Midbrain (tissue), 1 donor: ENCODE measurements at regions not wholly inside any gene's neighbourhood (a gene's known extent, or its start where the extent isn't known, plus 50 kb on each side); places are given as distances from the start of the nearest gene placed in this dataset.
"Not testable (repeated sequence)": the region's sequence is repeated elsewhere in the genome, so short reads cannot be mapped to it uniquely, and the experiment has no call there.

Source experiments
- DNase-seq: peaks from one replicate; lab custom pipeline; 2025; lab: John Stamatoyannopoulos, UW

DNA sequence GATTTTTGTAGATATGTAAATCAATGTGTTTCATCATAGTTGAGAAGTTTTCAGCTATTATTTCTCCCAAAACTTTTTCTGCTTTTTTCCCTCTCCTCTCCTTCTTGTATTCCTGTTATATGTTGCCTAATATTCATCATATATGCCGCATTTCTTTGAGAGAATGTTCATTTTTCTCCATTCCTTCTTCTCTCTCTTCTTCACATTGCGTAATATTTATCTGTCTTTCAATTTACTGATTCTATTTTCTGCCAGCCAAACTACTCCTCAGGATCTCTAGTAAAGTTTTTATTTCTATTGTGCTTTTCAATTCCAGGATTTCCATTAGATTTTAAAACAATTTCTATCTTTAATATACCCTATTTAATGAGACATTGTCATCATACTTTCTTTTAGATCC is 896.8 kb downstream of the EPHA7 start:
- no peak for DNase-seq

DNA sequence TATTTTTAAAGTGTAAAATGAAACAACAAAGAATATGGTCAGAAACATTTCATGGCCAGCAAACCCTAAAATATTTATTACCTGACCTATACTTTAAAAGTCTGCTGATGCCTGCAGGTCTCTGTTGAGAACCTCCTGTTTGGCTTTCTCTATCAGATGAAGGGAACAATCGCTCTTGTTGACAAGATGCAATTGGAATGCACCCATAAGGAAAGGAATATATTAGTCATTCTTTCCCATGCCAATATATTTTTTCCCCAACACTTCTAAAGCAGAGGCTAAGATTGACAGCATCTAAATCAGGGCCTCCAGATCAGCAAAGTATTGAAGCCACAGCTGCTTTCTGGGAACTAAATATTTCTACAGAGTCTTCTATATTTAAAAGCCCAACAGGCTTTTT is 897.8 kb downstream of the EPHA7 start:
- no peak for DNase-seq

DNA sequence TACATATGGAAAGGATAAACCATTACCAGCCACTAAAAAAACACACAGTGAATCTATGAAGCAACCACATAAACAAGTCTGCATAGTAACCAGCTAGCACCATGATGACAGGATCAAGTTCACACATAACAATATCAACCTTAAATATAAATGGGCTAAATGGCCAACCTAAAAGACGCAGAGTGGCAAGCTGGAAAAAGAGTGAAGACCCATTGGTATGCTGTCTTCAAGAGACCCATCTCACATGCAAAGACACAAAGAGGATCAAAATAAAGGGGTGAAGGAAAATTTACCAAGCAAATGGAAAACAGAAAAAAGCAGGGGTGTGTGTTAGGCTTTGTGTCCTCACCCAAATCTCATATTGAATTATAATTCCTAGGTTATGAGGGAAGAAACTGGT is 909.2 kb downstream of the EPHA7 start:
- DNase-seq, result no peak

DNA sequence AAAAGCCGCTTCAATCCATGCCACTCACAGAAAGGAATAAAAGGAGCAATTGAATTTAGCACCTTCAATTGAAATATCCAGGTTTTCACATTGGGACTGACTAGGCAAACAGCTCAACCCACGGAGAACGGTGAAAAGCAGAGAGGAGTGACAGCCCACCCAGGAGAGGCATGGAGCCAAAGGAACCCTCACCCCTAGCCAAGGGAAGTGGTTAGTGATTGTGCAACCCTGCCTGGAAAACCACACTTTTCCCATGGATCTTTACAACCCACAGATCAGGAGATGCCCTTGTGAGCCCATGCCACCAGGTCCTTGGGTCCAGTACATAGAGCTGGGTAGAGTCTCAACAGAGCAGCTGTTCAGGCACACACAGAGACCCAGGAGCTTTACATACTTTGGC is 911.8 kb downstream of the EPHA7 start:
- DNase-seq, result no peak

DNA sequence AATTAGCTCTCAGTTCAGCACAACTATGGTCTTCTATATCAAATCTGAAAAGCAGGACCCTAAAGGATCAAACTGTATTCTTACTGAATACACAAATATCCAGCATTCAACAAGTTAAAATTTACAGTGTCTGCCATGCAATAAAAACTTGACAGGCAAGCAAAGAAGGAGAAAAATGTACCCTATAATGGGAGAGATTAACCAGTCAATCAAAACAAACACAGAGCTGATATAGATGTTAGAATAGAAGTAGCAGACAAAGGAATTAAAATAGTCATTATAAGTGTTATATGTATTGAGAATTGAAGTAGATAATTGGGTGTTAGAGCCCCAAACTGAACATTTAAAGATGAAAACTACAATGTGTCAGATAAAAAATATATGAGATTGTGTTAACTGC is 914.9 kb downstream of the EPHA7 start:
- DNase-seq, result no peak

DNA sequence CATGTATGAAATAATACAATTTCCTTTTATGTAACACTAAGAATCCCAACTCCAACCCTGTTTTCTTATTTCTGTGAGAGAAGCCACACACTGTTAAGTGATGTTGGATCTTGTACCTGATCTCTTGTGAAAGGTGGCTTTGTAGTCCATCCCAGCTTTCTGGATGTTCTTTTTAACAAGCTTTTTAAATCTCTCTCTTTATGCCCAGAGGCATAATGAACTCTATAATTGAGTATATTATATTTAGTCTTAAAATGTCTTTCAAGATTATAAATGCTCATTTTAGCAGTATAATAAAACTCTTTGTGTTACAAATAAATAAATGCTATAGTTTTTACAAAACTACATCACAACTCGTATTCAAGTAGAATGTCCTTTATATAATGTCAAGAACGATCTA is 922.1 kb downstream of the EPHA7 start:
- no peak for DNase-seq

DNA sequence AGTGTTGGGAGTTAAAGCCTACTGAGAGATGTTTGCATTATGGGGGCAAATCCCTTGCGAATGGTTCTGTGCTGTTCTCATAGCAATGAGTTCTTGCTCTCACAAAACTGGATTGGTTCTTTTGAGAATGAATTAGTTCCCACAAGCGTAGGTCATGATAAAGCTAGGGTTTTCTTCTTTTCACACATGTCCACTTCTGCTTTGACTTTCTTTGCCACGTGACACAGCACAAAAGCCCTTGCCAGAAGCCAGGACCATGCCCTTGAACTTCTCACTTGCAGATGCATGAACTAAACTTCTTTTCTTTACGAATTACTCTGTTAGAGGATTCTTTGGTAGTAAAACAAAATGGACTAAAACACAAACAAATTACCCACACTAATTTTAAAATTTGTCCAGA is 922.8 kb downstream of the EPHA7 start:
- no peak for DNase-seq

DNA sequence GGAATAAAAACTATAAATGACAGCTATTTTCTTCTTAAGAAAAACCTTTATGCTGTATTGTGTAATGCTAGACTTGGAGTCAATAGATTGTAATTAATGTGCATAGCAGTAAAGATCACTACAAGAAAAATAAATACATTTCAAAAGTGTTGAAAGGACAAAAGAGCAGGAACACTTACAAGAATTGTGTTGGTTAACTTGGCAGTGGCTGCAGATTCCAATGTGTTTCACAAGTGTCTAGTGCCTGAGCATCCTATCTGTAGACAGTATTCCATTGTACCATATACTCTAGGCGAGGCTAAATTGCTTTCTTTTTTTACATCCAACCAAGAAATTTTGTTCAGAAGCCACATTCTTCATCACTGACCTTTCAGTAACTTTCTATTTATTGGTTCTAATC is 924.1 kb downstream of the EPHA7 start:
- no peak for DNase-seq

DNA sequence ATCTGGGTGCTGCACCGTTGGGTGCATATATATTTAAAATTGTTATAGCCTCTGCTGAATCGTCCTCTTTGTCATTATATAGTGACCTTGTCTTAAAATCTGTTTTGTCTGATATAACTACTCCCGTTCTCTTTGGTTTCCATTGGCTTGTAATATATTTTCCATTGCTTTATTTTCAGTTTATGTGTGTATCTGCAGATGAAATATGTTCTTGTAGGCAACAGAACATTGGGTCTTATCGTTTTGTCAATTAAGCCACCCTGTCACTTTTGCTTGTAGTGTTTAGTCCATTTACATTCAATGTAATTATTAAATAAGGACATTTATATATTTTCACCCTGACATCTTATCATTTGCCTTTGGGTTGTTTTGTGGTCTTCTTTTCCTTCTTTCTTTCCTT is 933.9 kb downstream of the EPHA7 start:
- DNase-seq, result no peak

DNA sequence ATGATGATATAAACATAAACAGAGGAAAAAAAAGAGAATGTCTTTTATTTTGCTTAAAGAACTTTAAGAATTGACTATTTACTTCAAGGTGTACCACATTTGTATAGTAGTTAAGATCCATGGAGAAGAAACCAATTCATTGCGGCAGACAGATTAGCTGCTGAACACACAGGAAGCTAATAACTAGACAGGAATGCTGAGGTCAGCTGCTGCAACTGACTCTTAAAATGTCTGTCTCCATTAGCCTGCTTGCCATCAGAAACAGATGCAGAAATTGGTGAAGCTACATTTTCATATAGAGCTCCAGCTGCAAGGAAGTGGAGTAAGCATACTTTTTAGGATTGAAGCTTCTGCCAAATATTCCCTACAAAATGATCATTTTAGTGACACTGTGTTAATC is 939.5 kb downstream of the EPHA7 start:
- DNase-seq, result no peak

DNA sequence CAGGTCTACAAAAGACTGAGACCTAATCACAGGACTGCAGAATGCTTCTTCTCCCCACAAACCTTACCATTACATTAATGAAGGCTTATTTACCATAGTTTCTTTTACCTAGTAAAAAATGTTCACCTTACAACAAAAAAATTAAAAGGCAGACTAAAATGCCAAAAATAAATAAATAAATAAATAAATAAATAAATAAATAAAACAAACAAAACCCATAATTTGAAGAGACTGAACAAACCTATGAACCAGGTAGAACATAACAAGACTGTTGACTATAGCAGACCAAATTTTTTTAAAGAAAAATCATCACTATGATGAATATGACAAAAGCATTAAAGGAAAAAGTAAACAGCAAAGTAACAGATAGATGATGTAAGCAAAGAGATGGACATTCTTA is 946.3 kb downstream of the EPHA7 start:
- DNase-seq, result no peak

DNA sequence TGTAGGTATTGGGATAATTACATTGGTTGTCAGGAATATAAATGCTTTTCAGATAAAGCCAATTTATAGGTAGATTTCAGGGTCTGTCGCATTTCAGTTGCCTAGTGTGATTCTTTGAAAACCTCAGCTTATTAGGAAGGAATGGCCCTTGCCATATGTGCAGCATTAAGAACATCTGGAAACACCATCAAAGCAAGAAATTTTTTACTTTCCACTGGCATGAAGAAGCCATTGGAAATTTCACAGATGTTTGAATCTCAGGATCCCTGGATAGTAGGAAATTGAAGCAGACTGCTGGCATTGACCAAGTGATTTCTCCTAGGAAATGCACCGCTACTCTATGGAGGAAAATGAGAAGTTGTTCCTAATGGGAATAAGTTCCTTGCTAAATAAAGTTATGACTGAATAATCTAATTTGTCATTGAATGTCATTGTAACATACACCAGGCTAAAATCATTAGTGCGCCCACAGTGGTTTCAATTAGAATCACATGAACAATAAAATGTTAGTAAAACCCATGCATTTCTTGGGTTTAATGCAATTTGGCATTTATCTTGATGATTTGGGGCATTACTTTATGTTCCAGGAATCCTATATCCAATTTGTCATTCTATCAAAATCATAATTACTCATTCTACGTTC is 950.1 kb downstream of the EPHA7 start:
- DNase-seq, result no peak

DNA sequence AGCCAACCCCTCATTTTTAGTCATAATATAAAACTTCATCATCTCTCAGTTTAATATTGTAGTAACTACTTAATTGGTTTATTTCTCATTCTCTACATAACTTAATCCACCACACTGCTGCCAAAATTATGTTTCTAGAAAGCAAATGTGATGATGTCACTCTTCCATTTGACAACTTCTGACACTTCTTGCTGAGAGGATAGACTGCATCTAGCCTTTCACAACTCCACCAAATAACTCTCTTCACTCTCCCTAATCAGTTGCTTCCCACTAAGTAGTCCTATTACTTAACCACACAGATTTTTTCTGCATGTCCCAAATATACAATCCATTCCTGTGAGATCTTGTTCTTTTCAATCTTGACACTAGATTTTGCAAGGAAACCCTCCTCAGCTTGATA is 951.3 kb downstream of the EPHA7 start:
- DNase-seq, result no peak

DNA sequence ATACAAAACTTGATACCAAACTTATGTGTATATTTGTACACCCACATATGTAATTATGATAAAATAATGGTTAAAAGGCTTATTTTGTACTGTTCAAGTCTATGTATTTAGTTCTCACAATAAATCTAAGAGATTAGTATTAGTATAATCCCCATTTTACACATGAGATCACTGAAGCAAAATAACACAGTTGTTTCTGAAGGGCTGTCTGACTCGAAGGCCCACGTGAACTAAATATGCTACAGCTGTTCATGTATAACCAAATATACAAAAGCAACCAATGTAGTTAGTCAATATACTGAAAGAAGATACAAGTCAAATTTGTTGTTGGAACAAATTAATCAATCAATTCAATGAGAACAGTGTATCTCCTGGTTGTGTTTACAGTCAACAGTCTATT is 959.2 kb downstream of the EPHA7 start:
- DNase-seq, result no peak

DNA sequence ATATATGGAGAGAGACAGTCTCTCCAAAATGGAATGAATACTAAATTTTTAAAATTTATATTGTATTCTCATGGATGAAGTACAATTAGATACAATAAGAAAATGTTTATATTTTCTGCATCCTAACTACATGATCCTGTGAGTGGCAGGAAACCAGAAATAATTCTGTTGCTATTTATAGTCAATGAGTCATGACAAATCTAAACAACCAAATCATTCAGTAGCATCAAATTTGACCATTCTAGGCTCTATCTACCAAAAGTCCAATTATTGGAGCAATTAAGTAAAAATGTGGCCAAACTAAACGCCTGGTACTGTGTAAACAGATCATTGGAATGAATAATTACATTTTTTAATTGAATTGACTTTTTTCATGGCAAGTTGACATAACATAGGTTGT is 959.8 kb downstream of the EPHA7 start:
- no peak for DNase-seq

DNA sequence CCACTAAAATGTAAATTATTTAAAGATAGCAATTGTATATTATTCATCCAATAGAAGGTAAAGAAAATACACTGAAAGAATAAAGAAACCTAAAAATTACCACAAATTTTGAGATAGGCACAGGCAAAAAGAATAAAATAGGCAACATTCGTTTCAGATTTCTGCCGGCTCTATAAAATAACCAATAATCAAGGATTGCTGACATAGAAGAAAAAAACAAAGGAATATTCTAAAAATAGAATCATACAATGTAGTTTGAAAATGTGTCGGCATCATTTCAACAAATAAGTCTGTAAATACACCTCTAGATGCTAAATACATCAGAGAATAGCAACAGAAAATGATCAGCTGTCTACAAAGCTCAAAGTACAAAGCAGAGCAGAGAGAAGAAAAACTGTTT is 973.3 kb downstream of the EPHA7 start:
- DNase-seq, result no peak

DNA sequence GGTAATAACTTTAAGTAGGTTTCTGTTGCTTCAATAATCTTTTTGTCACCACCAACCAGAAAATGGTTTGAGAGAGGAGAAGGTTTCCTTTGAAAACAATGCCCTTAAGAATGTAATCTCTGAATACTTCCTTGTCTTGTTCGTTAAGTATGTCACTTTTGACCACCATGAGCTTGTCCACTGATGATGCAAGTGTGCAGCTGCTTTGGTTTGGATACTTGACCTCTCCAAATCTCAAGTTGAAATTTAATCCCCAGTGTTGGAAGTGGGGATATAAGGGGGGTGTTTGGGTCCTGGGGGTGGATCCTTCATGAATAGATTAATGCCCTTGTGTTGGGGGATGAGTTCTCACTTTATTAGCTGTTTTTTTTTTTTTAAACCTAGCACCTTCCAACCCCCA is 985.4 kb downstream of the EPHA7 start:
- no peak for DNase-seq

DNA sequence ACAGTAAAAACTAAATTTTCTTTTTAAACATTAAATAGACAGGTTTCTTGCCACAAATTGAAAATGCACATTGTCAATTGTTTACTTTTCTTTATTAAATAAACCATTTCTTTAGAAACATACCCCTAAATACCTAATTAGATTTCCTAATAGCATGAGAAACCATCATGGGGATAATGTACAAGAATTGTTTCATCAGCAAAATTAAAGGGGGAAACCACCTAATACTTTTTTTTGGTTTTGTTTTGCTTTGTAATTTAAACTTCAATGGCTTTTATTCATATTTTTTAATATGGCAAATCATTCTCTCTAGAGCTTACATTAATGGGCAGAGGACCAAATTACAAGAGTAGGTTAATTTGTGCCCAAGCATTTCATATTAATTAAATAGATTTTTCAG is 987.9 kb downstream of the EPHA7 start:
- DNase-seq, result no peak

DNA sequence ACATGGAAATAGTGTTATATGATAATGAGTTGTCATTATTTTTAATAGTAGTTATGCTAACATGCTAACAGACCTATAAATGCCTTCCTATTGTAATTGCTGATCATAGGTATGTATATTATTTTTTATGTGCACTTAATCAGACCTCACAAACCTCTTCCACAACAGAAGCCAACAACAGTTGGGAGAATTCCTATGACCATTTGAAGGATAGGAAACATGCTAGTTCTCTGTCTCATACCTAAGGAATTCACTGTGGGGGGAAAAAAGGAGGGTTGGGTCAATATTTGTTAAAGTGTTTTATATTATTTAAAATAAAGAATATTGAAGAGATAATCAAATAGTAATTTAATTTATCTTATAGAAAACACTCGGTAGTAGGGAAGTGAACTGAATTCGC is 990.9 kb downstream of the EPHA7 start:
- DNase-seq, result no peak

DNA sequence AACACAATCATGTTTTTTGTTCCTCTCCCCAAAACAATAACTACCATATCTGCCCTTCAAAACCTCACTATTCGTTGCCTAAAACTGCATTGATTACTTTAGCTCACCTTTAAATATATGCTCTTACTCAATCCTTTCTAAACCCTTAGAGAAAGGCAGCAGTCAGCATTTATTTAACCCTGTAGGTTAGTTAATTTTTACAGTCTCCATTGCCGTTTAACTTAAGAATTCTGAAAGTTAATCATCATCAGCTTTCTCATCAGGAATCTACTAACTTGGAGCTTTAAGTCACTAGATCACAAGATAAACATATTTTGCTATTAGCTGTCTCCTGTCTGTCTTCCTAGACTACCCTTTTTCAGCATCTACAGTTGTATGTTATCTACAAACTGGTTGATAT is 991.9 kb downstream of the EPHA7 start:
- no peak for DNase-seq

DNA sequence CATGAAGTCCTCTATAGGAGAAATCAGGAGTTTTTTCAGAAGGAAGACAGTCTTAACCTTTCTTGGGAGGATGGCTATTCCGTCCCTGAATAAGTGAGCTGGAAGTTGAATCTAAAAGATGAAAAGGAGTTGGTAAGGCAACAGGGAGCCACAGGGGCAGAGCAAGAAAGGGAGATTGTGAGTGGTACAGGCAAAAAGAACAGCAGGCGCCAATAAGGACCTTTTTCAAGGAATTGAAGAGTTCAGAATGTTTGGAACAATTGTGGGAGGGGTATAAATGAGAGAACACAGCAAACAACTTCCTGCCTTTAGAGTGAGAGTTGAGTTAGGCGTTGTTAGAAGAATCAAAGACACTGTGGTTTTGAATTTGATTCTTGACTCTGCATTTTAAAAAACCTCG is 1003.7 kb downstream of the EPHA7 start:
- DNase-seq, result no peak

DNA sequence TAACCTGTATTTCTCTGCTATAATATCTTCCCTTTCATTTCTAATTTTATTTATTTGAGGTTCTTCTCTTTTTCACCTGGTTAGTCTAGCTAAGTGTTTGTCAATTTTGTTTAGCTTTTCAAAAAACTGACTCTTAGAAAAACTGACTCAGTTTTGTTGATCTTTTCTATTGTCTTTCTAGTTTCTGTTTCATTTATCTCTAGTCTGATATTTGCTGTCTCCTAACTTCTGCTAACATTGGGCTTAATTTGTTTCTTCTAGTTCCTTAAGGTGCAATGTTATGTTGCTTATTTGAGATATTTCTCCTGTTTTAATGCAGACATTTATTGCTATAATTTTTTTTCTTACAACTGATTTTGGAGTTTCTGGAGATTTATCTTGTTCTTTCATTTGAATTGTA is 1011.0 kb downstream of the EPHA7 start:
- DNase-seq, result no peak

DNA sequence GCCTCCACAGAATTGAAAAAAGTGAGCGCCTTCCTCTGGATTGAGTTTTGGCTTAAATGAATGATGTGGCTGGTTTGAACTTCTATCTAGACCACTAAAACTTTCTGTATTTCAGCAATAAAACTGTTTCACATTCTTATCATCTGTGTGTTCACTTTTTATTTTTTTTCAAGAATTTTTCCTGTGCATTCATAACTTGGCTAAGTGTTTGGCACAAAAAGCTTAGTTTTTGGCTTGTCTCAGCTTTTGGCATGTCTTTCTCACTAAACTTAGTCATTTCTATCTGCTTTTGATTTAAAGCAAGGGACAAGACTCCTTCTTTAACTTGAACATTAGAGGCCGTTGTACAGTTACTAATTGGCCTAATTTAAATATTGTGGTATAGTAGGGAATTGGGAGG is 1015.1 kb downstream of the EPHA7 start:
- no peak for DNase-seq

DNA sequence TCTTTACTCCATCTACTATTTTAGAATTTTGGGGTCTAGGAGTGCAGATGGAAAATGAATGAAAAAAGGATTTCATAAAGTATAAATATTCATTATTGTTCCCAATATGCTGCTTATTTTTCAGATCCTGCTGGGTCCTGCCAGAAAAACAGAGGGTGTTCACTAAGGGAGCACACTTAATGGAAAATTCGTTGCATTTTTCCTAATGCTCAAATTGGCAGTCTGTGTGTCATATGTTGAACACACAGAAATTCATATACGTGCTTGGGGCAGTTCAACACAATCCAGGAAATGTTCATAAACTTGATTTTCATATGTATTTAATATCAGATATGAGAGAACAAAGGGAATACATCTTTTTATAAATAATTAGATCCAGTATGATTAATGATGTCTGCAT is 1019.4 kb downstream of the EPHA7 start:
- no peak for DNase-seq

DNA sequence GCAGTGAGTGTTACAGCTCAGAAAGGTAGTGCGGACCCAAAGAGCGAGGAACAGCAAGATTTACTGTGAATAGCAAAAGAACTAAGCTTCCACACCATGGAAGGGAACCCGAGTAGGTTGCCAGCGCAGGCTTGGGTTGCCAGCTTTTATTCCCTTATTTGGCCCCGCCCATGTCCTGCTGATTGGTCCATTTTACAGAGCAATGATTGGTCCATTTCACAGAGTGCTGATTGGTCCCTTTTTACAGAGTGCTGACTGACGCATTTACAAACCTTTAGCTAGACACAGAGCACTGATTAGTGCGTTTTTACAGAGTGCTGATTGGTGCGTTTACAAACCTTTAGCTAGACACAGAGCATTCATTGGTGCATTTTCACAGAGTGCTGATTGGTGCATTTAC is 1030.7 kb downstream of the EPHA7 start:
- DNase-seq, result not testable (repeated sequence)
